ENCODE measurements at regions not wholly inside any gene's neighbourhood (a gene's known extent, or its start where the extent isn't known, plus 50 kb on each side); places are given as distances from the start of the nearest gene placed in this dataset.

DNA sequence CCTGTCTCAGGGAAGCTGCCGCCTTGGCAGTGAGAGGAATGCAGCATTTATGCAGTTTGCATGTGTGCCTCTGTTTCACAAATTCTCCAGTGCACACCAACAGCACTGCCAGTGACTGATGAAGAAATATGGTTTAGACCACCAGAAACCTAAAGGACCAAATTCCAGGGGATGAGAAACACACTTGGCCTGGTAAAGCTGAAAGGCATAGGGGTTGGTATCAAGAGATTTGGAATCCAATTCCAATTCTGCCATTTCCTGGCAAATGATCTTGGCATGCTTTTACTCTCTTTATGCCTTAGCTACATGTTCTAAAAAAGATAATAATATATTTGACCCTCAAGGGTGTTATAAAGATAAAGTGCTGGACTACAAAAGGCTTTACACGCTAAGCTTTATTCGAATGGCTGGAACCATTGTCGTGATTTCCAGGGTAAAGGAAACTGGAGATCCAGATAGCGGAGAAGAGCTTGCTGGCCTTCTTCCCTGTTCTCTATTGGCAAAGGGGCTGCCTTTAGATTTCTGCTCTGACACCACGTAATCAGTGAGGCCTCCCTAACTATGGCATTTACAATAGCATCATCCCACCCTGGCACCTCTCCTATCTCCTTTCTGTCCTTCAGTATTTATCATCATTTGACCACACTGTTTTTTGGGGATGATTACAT lies 359.8 kb upstream of the ASIC2 start:
- no peak for DNase-seq

DNA sequence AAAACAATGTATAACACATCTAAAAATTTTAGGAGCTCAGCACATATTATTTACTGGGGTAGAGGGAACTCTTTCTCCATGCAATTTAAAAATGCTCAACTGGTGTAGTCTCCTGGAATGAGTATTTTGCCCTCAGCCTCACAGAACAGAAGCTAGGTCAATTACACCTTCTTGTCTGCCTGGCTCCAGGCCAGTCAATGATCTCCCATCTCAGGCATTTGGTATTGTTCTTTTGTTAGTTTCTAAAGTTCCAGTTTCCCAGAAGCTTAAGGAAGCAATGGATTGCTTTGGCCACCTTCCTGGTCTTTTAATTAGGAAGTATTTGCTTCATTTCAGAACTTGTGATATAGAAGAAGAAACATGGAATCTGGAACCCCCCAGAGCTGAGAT lies 360.3 kb upstream of the ASIC2 start:
- DNase-seq = no peak

DNA sequence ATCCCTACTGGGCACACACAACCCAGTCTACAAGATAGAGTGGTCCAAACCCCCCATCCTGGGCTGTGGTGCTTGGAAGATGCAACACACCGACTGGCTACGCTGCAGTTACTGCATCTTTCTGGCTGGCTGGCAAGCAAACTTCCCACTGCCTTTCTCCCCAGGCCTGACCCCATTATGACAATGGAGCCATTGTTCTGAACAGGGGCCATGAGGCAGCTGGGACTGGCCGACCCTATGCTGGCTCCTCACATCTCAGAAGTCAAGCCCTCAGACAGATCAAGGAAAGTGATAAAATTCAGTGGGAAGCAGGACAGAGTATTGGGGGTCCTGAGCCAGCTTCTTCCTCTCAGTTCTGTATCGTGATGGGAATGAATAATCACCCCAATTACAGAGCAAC lies 364.1 kb upstream of the ASIC2 start:
- DNase-seq = no peak

DNA sequence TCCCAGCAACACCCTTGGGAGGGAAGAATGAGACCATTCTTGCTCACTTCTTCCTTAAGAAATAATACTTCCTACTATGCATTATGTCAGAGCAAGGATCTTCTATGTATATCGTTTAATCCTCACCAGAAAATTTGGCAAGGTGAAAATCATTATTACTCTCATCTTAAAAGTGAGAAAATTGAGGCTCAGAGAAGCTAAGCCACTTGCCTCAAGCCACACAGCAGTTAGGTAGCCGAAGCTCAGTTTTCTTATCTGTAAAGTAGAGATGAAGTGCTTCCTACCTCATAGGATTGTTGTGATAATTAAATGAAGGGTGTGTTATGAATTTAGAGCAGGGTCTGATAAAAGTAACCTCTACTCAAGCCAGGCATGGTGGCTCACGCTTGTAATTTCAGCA lies 368.9 kb upstream of the ASIC2 start:
- DNase-seq = no peak

DNA sequence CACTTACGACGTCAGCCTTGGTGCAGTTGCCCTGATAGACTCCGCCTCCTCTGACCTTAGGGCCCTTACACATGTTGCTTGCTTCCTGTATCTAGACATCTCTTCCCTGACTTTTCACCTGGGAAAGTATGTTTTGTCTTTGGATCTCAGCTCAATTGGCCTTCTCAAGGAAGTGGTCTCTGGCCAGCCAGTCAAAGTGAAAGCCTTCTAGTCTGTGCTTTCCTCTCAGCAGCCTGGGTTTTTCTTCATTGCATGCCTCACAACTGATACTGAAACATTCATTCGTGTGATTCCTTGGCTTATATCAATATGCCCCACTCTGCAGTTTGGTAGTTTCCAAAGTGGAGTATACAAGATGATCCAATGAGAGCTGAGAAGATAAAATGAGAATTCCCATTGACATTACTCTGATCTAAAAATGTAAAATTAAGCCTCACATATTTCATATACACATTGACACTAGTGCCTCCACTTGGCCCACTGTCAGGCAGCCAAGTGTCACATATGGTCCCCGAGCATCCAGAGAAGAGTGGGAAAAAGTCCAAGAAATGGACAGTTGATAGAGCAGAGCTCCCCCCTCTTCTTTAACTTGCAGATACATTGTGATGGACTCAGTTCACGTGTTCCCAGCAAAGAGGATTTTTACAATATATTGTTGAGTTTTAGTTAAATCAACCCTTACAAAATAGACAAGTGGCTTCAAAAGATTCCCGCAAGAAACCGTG lies 371.2 kb upstream of the ASIC2 start:
- DNase-seq = no peak

DNA sequence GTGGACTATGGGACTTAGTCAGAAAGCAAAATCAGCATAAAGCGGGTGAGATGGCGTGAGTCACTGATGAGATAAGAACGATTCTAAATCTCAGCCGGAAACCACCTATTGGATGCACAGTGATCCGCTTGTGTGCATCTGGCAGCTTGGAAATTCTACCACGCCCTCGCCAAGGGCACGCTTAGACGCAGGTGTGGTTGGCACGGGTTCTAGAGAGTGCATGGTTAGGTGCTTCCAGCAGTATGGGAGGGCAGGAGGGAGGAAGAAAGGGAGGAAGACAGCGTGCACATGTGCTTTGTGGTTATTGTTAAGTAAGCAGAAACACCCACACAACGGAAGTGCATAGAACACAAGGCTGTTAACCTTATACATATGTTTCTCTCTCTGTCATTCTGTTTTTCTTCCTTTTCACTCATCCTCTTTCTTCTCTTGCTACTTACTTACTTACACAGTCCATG lies 374.0 kb upstream of the ASIC2 start:
- no peak for DNase-seq

DNA sequence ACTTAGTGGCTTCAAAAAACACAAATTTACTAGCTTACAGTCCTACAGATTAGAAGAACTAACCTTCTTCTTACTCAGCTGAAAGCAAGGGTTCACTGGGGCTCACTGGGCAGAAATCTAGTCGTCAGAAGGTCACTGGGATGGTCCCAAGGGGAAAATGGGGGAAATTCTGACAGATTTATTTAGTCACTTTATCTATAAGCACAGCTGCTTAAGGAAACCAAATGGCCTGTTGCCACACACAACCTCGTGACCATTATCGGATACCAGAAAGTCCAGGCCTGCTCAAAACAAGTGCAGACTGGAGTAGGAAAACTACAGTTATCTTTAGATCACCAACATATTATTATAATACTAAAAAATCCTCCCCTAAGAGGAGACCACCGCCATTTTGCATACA lies 374.6 kb upstream of the ASIC2 start:
- DNase-seq = no peak

DNA sequence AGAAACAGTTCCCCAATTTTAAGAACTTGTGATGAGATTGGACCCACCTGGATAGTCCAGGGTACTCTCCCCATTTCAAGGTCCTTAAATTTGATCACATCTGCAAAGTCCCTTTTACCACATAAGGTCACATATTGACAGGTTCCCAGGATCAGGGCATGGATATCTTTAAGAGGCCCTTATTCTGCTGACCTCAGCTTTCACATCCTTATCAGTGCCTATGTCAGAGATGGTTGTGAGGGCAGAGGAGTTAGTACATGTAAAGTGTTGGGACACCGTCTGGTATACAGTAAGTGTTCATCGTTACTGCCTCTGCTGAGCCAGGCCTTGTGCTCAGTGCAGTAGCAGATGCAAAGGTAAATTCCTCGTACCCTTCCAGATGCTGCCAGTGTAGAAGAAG lies 375.4 kb upstream of the ASIC2 start:
- no peak for DNase-seq

DNA sequence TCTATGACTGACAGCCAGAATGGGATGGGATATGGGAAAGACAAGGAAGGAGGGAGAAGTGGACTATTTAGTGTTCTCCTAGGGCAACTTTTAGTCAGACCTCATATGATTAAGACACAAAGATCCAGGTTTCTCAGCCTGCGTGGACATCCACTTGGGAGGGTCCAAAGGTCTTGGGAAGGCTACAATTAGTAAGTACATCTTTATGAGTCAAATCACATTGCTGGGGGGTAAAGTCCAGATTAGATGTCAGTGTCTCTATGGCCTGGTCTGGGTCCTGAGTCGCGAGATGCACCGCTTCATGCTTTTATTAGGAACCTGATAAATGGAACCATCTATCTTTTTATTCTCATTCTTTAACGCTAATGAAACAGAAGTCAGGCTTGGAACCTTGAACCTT lies 378.4 kb upstream of the ASIC2 start:
- DNase-seq = no peak

DNA sequence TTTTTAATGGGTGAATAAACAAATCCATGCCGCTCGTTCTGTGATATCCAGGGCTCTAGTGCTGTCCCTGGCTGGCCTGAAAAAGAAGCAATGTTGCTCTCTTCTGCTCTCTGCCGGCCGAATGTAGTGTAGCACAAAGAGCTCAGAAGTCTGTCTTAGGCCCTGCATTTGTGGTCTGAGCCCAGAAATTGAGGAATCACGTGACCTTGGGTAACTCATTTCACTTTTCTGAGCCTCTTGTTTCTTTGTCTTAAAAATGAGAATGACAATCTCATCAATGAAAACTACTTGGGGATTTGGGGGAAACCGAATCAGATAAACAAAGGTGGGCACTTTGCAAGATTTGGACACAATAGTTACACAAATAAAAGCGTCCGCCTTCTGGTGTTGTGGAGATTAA lies 381.6 kb upstream of the ASIC2 start:
- no peak for DNase-seq

DNA sequence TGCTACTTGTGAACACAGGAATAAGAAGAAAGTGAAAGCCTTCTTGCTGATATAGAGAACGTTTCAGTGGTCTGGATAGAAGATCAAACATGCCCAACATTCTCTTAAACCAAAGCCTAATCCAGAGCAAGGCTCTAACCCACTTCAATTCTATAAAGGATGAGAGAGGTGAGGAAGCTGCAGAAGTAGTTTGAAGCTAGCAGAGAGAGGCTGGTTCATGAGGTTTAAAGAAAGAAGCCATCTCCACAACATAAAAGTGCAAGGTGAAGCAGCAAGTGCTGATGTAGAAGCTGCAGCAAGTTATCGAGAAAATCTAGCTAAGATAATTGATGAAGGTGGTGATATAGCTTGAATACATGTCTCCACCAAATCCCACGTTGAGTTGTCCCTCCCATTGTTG lies 383.3 kb upstream of the ASIC2 start:
- DNase-seq = no peak

DNA sequence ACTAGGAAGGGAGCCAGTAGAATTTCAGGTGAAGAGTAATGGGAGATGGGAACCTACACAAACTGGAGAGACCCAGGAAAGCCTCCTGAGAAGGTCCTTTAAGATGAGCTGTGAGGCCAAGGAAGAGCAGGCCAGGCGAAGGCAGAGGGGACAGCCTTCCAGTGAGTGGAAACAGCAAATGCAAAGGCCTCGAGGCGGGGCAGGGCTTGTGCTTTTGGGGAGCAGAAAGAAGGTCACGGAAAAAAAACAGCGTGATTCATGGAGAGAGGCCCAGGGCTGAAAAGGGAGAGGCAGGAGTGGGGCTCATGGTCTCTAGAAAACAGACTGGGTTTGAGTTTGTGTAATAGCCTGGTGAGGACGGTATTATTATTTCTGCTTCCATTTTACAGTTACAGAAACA lies 386.5 kb upstream of the ASIC2 start:
- no peak for DNase-seq

DNA sequence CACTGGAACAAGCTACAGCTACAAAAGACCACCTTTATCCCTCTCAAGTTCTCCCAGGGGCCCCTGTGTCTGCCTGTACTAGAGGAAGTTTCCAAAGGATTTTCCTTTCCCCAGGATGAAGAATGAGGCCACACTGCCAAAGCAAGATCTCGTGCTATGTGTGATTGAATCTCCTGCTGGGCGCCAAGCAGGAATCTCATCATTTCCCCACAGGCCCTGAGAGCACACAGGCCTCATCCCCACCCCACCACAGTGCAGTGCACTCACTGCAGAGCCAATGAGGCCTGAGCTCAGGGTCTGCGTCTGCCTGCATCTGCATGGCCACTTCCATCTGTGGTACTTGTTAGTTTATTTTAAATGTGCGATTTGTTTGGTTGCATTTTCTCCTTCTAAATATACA lies 387.4 kb upstream of the ASIC2 start:
- DNase-seq = no peak

DNA sequence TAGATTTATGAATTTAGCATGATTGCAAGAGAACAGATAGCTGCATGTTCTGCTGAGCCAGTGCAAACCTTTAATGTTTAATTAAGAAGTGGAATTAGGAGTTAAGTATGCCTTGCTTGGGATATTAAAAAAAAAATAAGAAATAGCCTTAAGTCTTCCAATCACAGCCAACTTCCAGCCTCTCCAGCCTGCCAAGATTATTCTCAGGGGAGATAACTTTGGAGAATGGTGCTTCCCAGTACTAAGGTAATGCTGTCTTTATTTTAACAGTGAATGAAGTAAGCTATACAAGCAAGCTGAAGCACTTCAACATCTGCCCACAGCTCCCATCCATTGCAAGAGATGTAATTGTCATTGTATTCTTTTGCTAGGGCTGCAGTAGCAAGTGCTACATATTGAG lies 389.5 kb upstream of the ASIC2 start:
- DNase-seq = no peak

DNA sequence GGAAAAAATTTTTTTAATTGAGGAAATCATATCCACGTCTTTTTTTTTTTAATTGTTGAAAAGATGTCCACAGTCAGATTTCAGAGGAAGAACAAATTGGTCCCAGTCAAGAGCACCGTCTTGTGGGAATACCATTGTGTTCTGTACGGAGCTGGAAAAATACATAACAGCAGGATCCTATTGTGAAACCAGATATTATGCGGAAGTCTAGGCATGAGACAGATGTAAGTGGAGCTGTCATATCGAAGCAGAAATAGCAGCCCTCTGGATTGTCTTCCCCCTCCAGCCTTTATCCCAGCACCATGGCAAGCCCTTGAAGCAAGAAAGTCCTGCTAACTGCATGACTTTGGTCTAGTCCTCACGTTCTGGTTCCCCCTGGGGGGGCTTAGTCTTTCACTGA lies 391.6 kb upstream of the ASIC2 start:
- DNase-seq = no peak

DNA sequence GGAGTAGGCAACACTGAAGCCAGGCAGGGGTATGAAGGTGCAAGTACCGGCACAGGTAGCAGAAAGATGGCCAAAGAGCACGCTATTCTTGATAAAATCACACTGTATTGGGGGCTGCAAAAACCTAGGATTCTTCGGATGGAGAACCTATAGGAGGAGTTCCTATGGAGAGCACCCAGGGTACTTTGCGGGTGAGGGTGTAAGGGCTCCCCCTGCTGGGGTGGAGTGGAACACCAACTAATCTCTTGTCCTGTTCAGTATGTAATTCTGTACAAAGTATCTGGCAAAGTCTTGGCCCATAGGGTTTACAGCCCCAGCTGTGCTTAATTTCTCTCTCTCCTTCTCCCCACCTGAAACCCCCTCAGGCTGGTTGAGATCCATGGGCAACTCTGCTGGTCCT lies 393.1 kb upstream of the ASIC2 start:
- DNase-seq = no peak

DNA sequence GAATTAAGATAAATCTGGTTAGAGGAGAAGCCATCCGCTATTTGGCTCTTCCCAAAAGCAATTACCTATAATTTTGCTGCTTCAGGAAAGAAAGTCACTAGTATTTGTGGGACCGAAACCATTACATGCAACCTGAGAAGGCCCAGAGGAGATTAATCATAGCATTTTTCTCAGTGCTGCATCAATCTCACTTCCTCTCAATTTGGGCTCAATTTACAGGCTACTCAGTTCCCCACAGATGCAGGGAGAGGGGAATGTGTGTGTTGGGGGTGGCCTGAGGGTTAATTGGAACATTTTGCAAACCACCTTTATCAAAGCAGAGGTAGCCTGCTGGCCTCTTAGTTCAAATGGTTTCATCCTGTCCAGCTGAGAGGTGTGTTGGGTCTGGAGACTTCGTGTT lies 394.7 kb upstream of the ASIC2 start:
- no peak for DNase-seq

DNA sequence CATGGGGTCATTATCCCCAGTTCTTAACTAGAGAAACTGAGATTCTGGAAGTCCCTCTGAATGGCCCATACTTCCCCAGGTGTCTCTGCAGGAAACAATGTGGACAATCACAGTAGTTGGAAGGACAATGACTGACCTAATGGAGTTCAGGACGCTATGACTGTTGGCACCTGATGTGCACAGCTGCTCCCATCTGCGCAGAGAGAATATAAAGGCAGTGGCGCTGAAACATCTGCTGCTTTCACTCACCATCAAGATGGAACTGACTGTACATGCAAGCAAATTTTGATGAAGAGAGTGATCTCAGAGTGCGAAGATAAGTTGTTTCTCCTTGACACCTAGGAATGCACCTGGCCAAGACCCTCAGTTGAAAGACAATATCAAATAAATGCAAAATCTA lies 395.7 kb upstream of the ASIC2 start:
- DNase-seq = no peak

DNA sequence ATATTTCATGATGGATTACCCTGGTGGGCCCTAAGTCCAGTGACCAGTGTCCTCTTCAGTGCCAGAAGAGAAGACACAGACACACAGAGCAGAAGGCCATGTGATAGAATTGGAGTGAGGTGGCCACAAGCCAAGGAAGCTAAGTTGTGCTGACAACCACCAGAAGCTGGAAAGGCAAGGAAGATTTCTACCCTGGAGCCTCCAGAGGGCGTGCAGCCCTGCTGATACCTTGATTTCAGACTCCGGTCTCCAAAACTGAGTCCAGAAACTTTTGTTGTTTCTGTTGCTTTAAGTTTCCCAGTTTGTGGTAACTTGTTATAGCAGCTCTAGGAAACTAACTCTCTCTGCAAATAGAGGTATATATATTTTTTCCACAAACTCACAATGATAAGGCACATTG lies 396.6 kb upstream of the ASIC2 start:
- no peak for DNase-seq

DNA sequence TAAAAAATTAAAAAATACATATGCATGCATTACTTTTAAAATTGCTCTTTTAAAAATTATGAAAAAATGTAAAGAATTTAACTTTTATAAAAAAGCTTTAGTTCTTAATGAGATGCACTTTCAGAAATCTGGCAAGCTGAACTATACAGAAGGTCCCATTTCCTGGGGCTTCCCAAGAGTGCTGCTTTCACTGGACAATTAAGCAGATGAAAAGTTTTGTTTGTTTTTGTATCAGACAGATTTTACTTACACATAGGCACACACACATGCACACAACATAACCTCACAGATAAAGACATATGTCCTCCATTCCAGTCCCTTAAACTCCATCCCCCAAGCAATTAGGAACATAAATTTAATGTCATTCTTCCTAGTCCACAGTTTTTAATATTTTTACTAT lies 402.3 kb upstream of the ASIC2 start:
- DNase-seq = no peak

DNA sequence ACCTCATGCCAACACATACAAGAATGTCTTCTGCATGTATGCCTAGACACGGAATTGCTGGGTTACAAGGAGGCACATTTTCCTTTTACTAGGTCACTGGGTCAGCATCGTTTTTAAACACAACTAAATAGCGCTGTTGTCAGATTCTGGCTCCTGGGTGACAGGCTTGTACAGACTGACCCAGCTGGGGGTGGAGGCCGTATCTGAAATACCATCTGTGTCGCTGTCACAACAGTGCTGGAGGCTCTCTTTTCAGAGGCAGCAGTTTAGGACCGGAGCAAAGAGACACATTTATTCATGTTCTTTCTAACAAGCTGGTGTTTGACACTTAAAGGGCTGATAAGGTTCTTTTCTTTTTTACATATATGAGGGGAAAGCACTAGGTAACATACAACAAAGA lies 403.0 kb upstream of the ASIC2 start:
- DNase-seq = no peak

DNA sequence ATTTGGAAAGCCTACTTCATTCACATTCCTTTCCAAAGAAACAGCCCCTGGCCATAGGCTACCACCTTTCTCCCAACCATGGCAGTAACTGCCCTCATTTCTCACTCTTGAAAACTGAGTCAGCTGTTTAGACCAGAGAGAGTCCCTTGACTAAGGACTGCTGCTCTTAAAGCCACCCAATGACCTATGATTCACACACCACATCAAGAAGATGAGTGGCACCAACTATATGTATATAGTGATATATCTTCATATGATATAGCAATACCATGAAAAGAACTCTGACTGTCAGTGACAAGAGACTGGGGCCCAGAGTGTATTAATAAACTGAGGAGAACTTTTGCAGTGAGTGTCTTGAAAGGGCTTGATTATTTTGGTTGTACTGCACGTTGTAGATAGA lies 404.5 kb upstream of the ASIC2 start:
- no peak for DNase-seq

DNA sequence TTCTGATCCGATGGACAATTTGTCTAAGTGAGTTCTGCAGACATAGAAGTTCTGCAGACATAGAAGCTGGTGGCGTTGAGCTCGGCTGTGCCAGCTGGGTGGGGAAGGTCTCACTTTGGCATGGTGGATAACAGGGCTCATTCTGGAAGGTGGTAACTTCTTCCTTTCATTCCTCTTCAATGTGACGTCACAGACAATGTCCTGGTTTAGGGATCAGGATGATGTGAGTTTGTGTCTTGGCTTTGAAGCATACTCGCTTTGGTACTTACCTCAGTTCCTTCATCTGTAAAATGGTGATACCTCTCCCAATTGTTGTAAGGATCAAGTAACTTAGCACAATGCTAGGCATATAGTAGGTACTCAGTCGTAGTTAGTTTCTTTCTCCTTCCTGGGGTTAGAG lies 408.8 kb upstream of the ASIC2 start:
- no peak for DNase-seq

DNA sequence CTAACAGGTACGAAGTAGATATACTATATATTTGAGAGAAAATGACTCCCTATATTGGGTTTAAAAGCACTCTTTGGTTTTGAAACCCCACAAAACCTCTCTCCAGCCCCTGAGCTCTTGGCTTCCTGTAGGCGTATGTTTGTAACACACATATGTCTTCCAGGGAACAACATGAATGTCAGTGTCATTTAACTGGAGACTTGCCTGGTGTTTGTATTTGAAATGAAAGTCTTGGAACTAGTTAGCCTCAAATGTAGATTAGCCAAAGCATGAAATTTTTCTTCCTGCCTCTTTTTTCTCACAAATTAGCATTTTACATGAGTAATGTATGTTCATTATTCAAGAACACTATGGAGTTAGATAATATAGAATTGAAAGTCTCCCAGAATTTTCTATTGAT lies 411.8 kb upstream of the ASIC2 start:
- no peak for DNase-seq

DNA sequence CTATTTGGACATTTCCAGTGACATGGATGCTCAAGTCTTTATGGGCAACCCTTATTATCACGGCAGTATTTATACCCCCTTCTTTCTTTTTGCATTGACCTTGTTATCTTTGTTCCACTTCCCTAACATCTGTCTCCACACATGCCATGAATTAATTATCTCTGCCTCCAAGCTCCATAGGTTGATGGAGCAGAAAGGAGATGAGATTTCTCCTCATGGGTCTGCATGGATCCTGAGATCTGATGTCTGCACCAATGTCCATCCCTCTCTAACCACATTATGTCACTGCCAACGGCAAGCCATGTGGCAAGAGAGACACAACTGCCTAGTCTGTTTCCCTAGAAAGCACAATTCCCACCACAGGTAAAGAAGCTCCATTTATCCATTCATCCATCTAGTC lies 416.8 kb upstream of the ASIC2 start:
- DNase-seq = no peak
